ENCODE measurements at regions not wholly inside any gene's neighbourhood (a gene's known extent, or its start where the extent isn't known, plus 50 kb on each side); places are given as distances from the start of the nearest gene placed in this dataset.

DNA sequence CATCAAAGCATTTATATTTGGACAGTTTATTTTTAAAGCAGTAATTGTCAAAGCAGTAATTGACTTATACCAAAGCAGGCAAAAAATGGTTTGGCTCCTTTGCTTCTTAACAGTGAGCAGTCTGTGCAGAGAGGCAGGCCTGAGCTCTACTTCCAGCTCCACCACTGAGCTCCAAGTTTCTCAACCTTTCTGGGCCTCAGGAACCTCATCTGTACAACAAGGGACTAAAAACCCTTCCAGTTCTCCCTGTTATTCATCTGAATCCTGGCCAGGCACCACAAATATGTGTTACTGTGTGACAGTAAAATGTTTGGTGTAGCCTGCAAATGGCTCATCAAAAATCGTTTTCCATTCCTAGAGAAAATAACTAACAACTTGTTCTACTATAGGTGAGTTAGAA, 88.7 kb upstream of the TTC29 start:
- Mint-ChIP-seq H3K4me3 (no peak overlapping the region), H3K36me3 (no peaks in the 10 kb centered on the region), H3K27me3 (peaks cover 17 to 30% of the 10 kb centered on the region in 2 donors), H3K4me1 (no peaks in the 10 kb centered on the region), H3K9me3 (no peaks in the 10 kb centered on the region), H3K27ac (no peak overlapping the region)
- no CpG with 5 or more reads among the region's 1 CpG for WGBS (ENCODE audit: insufficient coverage)
- ATAC-seq (replicated peaks in 1 of 4) (no peak), DNase-seq (no peak)
- H3K36me3 ChIP-seq (ENCODE audit: control insufficient read depth in 2 of 2, extremely low read depth in 1 of 2, insufficient read depth in 1 of 2, low read length in 1 of 2) = no peaks in the 10 kb centered on the region
- H3K27me3 ChIP-seq (replicated peaks in 1 of 2; ENCODE audit: control insufficient read depth in 2 of 2, extremely low read depth in 1 of 2, insufficient read depth in 2 of 2, low read length in 1 of 2) = peaks cover 0 to 4% of the 10 kb centered on the region in 2 experiments
- H3K4me1 ChIP-seq (ENCODE audit: control insufficient read depth in 1 of 2, extremely low read depth in 1 of 2, insufficient read depth in 2 of 2, low read length in 2 of 2) = no peaks in the 10 kb centered on the region
- H3K4me3 ChIP-seq (ENCODE audit: control insufficient read depth in 1 of 2, extremely low read depth in 1 of 2, low read length in 1 of 2) = no peak overlapping the region
- no peaks in the 10 kb centered on the region for H3K9me3 ChIP-seq
- ChIA-PET CTCF (interaction anchor here (0.7 to 1.1 kb wide), 2 partner anchors 12 to 951 kb away, joined by 3 to 4 read pairs; no protein-coding TSS in a partner anchor), POLR2A (no interaction called here)
- H3K27ac ChIP-seq (ENCODE audit: low read length) = no peak overlapping the region

DNA sequence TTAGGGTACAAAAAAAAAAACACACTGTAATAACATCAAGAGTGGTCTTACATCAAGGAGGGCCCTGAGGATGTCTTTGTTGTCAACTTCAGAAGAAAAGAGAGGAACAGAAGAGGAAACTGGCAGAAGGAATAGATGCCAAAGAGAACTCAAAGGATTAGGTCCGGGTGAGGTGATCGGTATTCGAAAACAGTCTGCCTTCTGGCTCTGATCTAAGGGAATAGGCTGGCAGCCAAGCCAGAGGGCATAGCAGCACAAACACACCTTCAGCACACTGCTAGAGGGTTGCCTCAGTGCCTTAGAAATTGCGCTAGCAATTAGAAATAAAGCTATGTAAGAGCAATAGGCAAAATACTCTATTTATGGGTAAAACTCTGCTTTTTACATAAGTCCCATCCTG, 91.4 kb upstream of the TTC29 start:
- H3K9me3 ChIP-seq = no peaks in the 10 kb centered on the region
- no peak overlapping the region for H3K27ac ChIP-seq (ENCODE audit: low read length)
- Mint-ChIP-seq H3K27ac (no peak overlapping the region), H3K27me3 (peaks cover 22 to 45% of the 10 kb centered on the region in 2 donors), H3K4me3 (no peak overlapping the region), H3K36me3 (no peaks in the 10 kb centered on the region), H3K9me3 (no peaks in the 10 kb centered on the region), H3K4me1 (no peaks in the 10 kb centered on the region)
- ChIA-PET CTCF (interaction anchor here in 1 of 2 donors (1.1 kb wide), 1 partner anchor 10 kb away, joined by 4 read pairs; no protein-coding TSS in a partner anchor), POLR2A (no interaction called here)
- ATAC-seq (replicated peaks in 1 of 4) (no peak), DNase-seq (no peak)
- no peak overlapping the region for H3K4me3 ChIP-seq (ENCODE audit: control insufficient read depth in 1 of 2, extremely low read depth in 1 of 2, low read length in 1 of 2)
- H3K36me3 ChIP-seq (ENCODE audit: control insufficient read depth in 2 of 2, extremely low read depth in 1 of 2, insufficient read depth in 1 of 2, low read length in 1 of 2) = no peaks in the 10 kb centered on the region
- H3K4me1 ChIP-seq (ENCODE audit: control insufficient read depth in 1 of 2, extremely low read depth in 1 of 2, insufficient read depth in 2 of 2, low read length in 2 of 2) = no peaks in the 10 kb centered on the region
- no CpG with 5 or more reads among the region's 4 CpGs for WGBS (ENCODE audit: insufficient coverage)
- H3K27me3 ChIP-seq (replicated peaks in 1 of 2; ENCODE audit: control insufficient read depth in 2 of 2, extremely low read depth in 1 of 2, insufficient read depth in 2 of 2, low read length in 1 of 2) = peaks cover 0 to 6% of the 10 kb centered on the region in 2 experiments

DNA sequence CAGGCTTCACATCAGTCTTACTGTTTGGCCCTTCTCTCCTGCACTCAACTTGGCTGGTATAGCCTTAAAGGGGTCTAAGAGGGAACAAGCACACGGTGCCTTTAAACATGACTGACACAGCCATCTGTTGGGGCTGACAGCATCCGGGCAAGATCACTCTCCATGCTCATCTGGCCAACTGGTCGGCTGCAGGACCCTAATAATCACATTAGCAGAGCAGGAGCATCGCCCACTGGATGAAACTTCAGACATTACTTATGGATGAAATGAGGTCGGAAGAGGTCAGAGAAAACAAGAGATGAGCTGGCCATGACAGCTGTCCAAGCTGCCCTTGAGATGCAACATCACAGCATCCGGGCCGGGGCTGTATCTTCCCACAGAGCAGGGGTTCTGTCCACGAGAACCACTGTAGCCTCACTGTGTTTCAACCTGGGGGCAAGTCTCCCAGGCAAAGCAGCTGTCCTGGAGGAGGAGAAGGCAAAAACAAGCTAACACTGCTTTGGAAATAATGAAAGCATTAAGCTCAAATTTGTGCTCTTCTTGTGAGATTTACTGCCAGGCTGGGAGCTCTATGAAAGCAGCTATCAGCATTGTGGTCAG, 94.4 kb upstream of the TTC29 start:
- H3K4me3 ChIP-seq (ENCODE audit: control insufficient read depth in 1 of 2, extremely low read depth in 1 of 2, low read length in 1 of 2) = no peak overlapping the region
- ChIA-PET POLR2A (no interaction called here), CTCF (interaction anchor here in 1 of 2 donors (1.2 kb wide), 1 partner anchor 16 kb away, joined by 3 read pairs; no protein-coding TSS in a partner anchor)
- ATAC-seq (replicated peaks in 1 of 4) = no peak
- Mint-ChIP-seq H3K9me3 (no peaks in the 10 kb centered on the region), H3K36me3 (no peaks in the 10 kb centered on the region), H3K4me3 (no peak overlapping the region), H3K27me3 (peaks cover 24 to 46% of the 10 kb centered on the region in 2 donors), H3K4me1 (no peaks in the 10 kb centered on the region), H3K27ac (no peak overlapping the region)
- no peak overlapping the region for H3K27ac ChIP-seq (ENCODE audit: low read length)
- H3K27me3 ChIP-seq (replicated peaks in 1 of 2; ENCODE audit: control insufficient read depth in 2 of 2, extremely low read depth in 1 of 2, insufficient read depth in 2 of 2, low read length in 1 of 2) = peaks cover 0 to 6% of the 10 kb centered on the region in 2 experiments
- no peaks in the 10 kb centered on the region for H3K4me1 ChIP-seq (ENCODE audit: control insufficient read depth in 1 of 2, extremely low read depth in 1 of 2, insufficient read depth in 2 of 2, low read length in 2 of 2)
- H3K36me3 ChIP-seq (ENCODE audit: control insufficient read depth in 2 of 2, extremely low read depth in 1 of 2, insufficient read depth in 1 of 2, low read length in 1 of 2) = no peaks in the 10 kb centered on the region
- no peak for DNase-seq
- H3K9me3 ChIP-seq = no peaks in the 10 kb centered on the region
- 72% methylated on average over 6 of the region's 8 CpGs for WGBS (ENCODE audit: insufficient coverage)

DNA sequence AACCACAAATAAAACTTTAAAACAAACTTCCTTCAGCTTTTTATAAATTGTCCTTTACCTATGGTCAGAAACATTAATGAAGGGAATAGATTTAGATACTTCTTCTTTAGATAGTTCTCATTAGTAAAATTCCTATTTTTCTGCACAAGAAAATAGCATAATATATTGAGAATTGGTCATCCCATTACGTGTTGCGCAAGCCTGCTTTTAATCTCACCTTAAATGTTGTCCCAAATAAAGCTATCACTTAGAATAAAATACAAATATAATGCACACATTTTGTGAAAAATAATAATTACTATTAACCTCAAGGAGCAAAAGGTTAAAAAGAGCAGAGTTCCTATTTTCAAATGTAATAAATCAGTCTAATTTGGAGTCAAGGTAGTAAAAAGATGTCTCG, 95.2 kb upstream of the TTC29 start:
- Mint-ChIP-seq H3K9me3 (no peaks in the 10 kb centered on the region), H3K4me1 (no peaks in the 10 kb centered on the region), H3K4me3 (no peak overlapping the region), H3K27ac (no peak overlapping the region), H3K27me3 (peaks cover 25 to 46% of the 10 kb centered on the region in 2 donors), H3K36me3 (no peaks in the 10 kb centered on the region)
- DNase-seq (no peak), ATAC-seq (replicated peaks in 1 of 4) (no peak)
- ChIA-PET POLR2A (no interaction called here), CTCF (interaction anchor here in 1 of 2 donors (1.2 kb wide), 1 partner anchor 17 kb away, joined by 3 read pairs; no protein-coding TSS in a partner anchor)
- no CpG with 5 or more reads among the region's 3 CpGs for WGBS (ENCODE audit: insufficient coverage)
- no peak overlapping the region for H3K27ac ChIP-seq (ENCODE audit: low read length)
- peaks cover 0 to 6% of the 10 kb centered on the region in 2 experiments for H3K27me3 ChIP-seq (replicated peaks in 1 of 2; ENCODE audit: control insufficient read depth in 2 of 2, extremely low read depth in 1 of 2, insufficient read depth in 2 of 2, low read length in 1 of 2)
- H3K4me1 ChIP-seq (ENCODE audit: control insufficient read depth in 1 of 2, extremely low read depth in 1 of 2, insufficient read depth in 2 of 2, low read length in 2 of 2) = no peaks in the 10 kb centered on the region
- H3K4me3 ChIP-seq (ENCODE audit: control insufficient read depth in 1 of 2, extremely low read depth in 1 of 2, low read length in 1 of 2) = no peak overlapping the region
- no peaks in the 10 kb centered on the region for H3K9me3 ChIP-seq
- H3K36me3 ChIP-seq (ENCODE audit: control insufficient read depth in 2 of 2, extremely low read depth in 1 of 2, insufficient read depth in 1 of 2, low read length in 1 of 2) = no peaks in the 10 kb centered on the region

DNA sequence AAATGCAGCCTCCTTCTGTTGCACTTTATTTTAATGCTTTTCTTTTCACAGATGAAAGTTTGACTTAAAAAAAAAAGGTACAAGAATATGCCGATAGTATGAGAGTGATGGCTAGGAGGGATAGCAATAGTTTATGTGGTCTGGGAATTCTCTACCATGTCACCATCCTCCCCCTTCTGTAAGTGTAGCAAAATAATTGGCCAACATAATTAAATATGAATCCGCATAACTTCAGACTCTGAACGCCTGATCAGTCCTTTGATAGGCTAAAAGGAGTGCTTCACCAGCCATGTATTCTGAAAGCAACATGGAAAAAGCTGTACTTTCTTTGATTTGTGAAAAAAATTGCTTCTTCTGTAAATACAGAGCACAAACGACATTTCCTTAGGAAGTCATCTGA, 95.7 kb upstream of the TTC29 start:
- Mint-ChIP-seq H3K27me3 (peaks cover 24 to 49% of the 10 kb centered on the region in 2 donors), H3K9me3 (no peaks in the 10 kb centered on the region), H3K4me1 (no peaks in the 10 kb centered on the region), H3K27ac (no peak overlapping the region), H3K36me3 (no peaks in the 10 kb centered on the region), H3K4me3 (no peak overlapping the region)
- ATAC-seq (replicated peaks in 1 of 4) (no peak), DNase-seq (no peak)
- ChIA-PET POLR2A (no interaction called here), CTCF (interaction anchor here in 1 of 2 donors (1.2 kb wide), 1 partner anchor 17 kb away, joined by 3 read pairs; no protein-coding TSS in a partner anchor)
- no peaks in the 10 kb centered on the region for H3K36me3 ChIP-seq (ENCODE audit: control insufficient read depth in 2 of 2, extremely low read depth in 1 of 2, insufficient read depth in 1 of 2, low read length in 1 of 2)
- no peaks in the 10 kb centered on the region for H3K4me1 ChIP-seq (ENCODE audit: control insufficient read depth in 1 of 2, extremely low read depth in 1 of 2, insufficient read depth in 2 of 2, low read length in 2 of 2)
- H3K9me3 ChIP-seq = no peaks in the 10 kb centered on the region
- peaks cover 0 to 3% of the 10 kb centered on the region in 2 experiments for H3K27me3 ChIP-seq (replicated peaks in 1 of 2; ENCODE audit: control insufficient read depth in 2 of 2, extremely low read depth in 1 of 2, insufficient read depth in 2 of 2, low read length in 1 of 2)
- no peak overlapping the region for H3K4me3 ChIP-seq (ENCODE audit: control insufficient read depth in 1 of 2, extremely low read depth in 1 of 2, low read length in 1 of 2)
- no CpG with 5 or more reads among the region's 4 CpGs for whole genome bisulfite sequencing (ENCODE audit: insufficient coverage)
- no peak overlapping the region for H3K27ac ChIP-seq (ENCODE audit: low read length)

DNA sequence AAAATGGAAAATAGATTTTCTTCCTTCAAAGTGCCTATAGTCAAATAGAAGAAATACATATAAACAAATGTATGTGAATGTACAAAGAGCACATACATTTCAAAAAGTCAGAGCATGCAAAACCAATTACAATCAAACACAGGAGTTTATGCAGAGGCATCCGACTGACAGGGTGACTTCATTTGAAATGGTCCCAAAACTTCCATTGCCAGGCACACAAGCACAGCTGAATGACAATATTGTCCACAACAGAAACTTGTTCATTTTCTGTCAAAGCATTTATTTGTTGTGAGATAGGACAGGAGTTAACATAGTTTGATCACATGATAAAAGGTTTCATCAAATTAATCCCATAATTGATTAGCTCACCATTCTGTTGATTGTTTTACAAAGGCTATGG, 96.4 kb upstream of the TTC29 start:
- Histone ChIP-seq H3K4me3 (ENCODE audit: control insufficient read depth in 1 of 2, extremely low read depth in 1 of 2, low read length in 1 of 2) (no peak overlapping the region), H3K36me3 (ENCODE audit: control insufficient read depth in 2 of 2, extremely low read depth in 1 of 2, insufficient read depth in 1 of 2, low read length in 1 of 2) (no peaks in the 10 kb centered on the region), H3K9me3 (no peaks in the 10 kb centered on the region), H3K4me1 (ENCODE audit: control insufficient read depth in 1 of 2, extremely low read depth in 1 of 2, insufficient read depth in 2 of 2, low read length in 2 of 2) (no peaks in the 10 kb centered on the region), H3K27me3 (replicated peaks in 1 of 2; ENCODE audit: control insufficient read depth in 2 of 2, extremely low read depth in 1 of 2, insufficient read depth in 2 of 2, low read length in 1 of 2) (peaks cover 0 to 3% of the 10 kb centered on the region in 2 experiments), H3K27ac (ENCODE audit: low read length) (no peak overlapping the region)
- CTCF ChIA-PET = interaction anchor here in 1 of 2 donors (0.6 kb wide), 1 partner anchor 141 kb away, joined by 3 read pairs; no protein-coding TSS in a partner anchor
- H3K4me1 Mint-ChIP-seq = no peaks in the 10 kb centered on the region
- DNase-seq (no peak), ATAC-seq (replicated peaks in 1 of 4) (no peak)
- H3K9me3 Mint-ChIP-seq = no peaks in the 10 kb centered on the region
- no CpG with 5 or more reads among the region's 1 CpG for WGBS (ENCODE audit: insufficient coverage)
- POLR2A ChIA-PET = no interaction called here
- peaks cover 24 to 48% of the 10 kb centered on the region in 2 donors for H3K27me3 Mint-ChIP-seq
- no peak overlapping the region for H3K4me3 Mint-ChIP-seq
- H3K27ac Mint-ChIP-seq = no peak overlapping the region
- no peaks in the 10 kb centered on the region for H3K36me3 Mint-ChIP-seq
